ENCODE measurements at regions not wholly inside any gene's neighbourhood (a gene's known extent, or its start where the extent isn't known, plus 50 kb on each side); places are given as distances from the start of the nearest gene placed in this dataset.

DNA sequence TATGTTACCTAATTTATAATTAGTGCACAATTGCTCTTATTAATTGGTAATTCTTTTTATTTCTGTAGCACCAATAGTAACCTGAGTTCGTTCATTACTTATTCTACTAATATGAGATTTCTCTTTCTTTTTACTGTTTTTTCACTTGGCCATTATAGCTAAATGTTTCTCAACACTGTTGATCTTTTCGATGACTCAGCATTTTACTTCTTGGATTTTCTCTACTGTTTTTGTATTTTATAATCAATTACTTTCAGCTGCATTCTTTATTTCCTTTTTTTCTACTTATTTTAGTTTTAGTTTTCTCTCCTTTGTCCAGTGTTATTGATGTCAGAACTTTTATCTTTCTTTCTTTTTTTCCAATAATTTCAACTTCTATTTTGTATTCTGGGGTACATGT, 589.4 kb upstream of the SOX11 start:
- DNase-seq, result no peak

DNA sequence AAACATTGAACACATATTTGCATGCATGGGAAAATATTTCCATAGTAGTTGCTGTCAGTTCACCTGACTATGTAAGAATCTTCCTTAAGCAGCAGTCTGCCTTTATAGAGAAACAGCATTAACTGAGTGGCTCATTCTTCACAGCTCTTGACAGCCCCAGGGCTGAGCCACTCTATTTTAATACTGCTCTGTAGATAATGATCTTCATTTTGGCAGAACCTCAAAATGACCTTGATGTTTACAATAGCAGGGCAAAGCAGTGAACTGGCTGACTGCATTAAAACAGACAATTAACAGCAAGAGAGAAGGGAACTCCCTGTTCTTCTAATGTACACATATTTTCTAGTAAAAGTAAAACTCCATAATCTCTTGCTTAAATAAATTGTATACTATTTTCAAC, 580.6 kb upstream of the SOX11 start:
- DNase-seq, result no peak

DNA sequence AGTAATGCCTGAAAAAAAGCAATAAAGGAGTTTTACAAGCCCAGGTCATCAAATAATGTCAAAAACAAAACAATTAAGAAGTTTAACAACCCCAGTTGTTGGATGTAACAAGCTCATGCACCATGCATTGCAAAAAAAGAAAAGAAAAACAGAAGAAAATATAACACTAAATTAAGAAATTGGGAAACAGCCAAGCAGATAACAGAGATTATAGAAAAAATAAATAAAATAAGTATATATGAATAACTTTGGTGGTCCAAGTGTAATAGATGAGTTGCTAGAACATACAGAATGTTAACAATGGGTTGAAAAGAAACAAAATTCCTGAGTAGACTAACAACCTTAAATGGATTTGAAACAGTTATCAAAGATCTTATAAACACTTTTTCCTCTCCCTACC, 573.1 kb upstream of the SOX11 start:
- DNase-seq, result no peak

DNA sequence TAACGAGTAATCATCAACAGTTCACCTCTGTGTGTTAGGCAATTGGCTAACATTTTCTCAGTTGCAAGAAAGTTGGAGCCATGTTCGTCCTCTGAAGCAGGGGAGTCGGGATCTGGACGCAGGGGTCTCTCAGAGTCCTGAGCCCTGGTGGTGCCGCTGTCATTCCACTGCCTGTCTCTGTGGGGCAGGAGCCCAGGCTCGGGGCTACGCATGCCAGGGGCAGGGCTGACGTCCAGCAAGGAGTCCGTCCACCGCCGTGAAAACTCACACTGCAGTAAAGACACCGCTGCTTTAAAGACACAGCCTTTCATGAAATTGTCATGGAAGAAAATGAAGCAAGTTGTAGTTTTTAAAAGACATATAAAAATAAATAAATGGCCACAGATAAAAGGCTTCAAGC, 571.1 kb upstream of the SOX11 start:
- DNase-seq, result no peak

DNA sequence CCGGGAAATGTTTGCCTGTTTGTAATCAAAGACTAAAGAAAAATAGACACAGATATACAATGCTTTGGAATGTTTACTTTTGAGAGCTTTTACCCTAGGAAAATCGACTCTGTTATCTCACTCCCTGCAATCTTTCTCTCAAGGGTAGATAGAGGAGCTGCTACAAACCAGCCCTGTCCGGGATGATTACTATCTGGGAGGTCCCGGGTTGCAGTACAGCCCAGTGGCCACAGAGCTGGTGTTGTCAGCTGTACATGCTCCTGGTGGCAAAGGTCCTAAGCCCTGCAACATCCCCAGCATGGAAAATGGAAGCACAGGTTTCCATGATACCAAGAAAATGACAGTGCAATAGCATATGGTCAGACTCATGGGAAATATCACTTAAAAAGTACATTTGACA, 570.5 kb upstream of the SOX11 start:
- DNase-seq, result no peak

DNA sequence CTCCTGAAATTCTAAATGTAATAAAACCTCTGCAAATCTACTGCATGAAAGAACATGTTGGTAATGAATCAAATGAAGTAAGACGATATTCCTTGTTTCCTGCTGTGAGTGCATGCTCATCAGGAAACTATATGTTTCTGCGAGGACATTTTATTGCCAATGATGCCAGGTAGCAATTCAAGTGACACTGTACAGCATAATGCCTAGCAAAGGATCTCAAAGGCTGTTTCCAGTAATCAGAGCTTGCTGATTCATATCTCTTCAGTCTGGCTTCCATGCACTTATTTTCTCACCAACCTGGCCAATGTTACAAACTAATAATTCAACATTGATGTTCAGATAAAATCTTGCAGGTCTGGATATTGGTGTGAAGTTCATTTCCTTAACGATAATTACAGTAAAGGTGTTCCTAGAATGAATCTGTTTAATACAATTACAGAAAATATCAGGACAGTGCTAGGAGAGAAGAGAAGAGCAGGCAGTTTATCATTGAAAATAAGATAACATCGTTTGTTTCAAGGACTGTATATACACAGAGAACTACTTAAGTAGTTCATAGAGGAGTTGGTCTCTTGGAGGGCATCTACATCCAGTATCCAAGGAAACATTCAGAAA, 568.5 kb upstream of the SOX11 start:
- no peak for DNase-seq

DNA sequence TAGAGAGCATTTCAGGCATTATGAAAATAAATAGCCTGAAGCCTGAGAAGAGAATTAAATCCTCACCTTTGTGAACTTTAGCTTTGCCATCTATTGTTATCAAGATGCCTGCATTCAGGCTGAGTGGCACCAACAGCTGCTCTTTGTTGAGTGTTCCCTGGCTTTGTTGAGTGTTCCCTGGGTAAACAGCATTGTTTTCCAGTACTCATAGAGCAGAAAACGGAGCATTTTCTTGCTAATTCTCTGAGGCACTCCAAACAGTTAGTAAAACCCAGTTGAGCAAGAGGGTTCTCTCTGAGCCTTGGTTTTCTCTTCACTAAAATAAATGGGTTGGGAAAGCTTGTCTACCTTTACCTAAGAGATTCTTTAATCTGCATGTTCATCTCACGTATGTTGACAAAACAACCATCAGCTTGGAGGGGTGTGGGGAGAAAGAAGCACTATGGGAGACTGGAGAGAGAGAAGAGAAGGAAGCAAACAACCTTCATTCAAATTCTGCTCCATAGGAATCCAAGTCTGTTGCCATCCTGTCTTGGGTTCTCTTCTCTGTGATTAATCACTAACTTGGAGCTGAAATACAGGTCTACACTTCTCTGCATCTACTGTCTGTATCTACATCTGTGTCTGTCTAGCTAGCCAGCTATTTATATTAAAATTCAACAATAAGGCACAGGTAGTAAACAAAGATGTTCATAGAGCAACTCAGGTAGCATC, 567.0 kb upstream of the SOX11 start:
- DNase-seq, result no peak

DNA sequence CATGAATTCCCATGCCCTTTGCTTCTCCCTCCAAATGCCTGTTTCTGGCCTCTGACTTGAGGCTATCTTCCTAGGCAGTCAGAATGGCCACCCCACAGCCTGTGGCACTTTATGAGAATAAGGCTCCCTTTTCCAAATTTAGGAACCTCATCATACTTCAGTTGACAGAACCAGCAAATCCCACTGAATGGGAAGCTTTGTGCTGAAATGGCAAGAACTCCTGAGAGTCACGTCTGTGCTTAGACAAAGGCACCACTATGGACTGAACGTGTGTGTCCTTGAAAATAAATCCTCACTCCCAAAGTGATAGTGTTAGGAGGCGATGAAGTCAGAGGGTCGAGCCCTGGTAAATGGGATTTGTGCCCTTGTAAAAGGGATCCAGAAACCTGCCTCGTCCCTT, 559.9 kb upstream of the SOX11 start:
- DNase-seq, result no peak

DNA sequence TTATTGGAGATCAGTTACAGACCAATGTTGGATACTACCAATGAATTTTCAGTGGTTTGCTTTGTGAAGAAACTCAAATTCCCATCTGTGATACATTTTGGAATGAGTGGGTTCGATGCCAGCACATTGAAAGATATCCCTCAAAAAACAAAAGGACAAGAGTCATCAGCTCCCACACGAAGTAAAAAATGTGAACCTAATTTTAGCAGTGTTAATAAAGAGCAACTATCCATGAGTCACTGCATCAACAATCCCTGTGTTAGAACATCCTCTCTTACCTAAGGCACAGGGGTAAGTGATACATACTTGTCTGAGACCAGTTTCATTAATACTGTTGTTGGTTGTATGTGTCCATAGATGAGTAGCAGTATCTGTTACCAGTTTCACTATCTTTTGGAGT, 551.8 kb upstream of the SOX11 start:
- DNase-seq, result no peak

DNA sequence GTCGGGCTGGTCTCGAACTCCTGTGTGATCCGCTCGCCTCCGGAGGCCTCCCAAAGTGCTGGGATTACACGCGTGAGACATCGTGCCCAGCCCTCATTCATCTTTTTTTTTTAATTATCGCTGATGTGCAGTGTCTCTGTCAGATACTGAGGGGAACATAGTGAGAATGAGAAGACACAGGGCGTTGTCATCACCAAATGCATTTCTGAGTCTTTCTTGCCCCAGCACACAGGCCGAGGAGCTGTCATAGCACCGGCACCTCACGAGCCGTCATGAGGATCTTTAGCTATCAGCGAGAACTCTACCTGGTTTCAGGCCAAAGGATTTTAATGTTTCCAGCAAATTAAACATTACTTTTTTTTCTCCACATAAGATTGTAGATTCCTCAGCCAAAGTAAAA, 548.0 kb upstream of the SOX11 start:
- DNase-seq, result no peak

DNA sequence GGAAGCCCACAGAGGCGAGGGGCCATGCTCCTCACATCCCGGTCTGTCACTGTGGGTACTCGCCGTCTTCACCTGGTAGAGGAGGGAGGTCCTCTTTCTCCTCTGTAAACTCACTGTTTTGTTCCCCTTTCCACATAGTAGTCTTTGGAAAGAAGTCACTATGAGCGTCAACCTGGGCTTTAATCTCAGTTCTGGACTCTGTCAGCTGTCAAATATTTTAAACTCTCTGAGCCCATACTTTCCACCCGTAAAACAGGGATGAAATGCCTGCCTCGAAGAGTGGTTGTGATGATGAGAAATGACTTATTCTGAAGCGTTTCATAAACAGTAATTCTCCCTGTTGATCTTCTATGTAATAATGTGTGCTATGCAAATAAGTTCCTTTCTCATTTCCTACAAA, 547.1 kb upstream of the SOX11 start:
- no peak for DNase-seq

DNA sequence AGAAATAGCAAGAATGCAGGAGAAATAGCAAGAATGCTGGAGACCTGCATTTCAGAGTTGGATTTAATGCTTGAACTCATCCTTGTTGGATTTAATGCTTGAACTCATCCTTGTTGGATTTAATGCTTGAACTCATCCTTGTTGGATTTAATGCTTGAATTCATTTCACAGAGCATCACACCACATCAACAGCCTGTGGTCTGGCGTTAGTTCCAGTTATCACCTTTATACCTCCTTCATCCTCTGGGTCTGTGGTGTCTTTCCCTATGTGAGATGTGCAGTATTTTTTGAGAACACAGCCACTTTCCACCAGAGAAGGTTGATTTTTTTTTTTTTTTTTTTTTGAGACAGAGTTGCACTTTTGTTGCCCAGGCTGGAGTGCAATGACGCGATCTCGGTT, 546.4 kb upstream of the SOX11 start:
- no peak for DNase-seq

DNA sequence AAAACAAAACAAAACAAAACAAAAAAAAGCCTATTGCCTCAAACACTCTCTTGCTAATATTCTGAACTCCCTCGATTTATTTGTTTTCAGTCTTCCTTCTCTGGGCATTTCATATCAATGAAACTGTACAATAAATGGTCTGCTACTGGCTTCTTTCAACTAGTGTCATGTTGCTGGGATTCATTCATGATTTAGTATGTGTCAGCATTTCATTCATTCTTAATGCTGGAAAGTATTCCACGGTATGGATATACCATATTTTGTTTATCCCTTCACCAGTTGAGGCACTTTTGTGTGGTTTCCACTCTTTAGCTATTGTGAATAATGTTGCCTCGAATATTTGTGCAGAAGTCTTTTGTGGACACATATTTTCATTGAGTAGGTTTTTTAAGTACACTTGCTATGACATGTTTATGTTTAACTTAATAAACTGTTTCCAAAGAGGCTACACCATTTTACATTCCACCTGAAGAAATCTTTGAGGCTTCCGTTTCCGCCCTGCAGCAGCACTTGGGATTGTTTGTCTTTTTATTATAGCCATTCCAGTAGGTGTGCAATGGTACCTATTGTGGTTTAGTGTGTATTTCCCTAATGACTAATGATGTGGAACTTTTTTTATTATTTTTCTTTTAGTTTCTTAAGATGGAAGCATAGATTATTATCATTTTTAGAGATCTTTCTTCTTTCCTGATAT, 543.6 kb upstream of the SOX11 start:
- DNase-seq, result no peak

DNA sequence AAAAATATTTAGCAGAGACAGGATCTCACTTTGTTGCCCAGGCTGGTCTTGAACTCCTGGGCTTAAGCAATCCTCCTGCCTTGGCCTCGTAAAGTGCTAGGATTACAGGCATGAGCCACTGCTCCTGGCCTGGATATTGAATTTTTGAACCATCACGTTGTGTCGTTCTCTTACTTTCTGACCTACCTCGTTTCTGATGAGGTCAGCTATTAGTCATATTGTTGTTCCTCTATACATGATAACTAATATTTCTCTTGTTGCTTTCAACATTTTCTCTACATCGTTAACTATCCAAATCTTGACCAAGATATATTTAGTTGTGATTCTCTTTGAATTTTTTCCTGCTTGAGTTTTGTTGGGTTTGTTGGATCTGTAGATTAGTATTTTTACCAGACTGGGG, 541.3 kb upstream of the SOX11 start:
- no peak for DNase-seq

DNA sequence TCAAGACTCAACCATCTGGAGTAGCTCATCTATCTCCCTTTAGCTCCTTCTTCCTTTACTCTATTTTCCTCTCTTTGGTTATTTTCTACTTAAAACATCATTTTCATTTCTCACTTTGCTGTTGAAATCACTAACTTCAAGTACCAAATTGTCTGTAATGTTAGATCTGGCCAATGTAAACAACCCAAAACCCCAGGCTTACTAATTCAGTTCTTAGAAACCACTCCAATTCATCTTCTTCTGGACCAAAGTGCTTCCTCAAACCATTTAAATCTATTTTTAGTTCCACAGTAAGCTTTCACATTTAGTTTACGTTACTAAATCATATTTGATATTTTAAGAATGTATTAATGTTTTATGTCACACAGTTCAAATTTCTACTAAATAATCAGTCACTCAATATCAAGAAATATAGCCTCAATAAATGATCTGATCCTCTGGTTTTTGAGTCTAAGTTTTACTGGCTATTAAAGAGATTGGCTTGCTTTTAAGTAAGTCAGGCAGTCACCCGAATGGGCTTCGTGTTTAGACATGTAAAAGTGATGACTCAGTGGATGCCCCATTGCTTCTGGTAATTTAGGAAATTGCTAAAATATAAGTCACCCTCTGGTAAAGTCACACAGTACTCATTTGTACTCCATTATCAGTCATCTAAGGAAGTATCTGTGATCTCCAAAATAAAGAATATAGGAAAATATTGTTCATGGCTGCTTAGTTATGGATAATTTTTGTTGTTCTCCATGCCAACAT, 527.2 kb upstream of the SOX11 start:
- no peak for DNase-seq

DNA sequence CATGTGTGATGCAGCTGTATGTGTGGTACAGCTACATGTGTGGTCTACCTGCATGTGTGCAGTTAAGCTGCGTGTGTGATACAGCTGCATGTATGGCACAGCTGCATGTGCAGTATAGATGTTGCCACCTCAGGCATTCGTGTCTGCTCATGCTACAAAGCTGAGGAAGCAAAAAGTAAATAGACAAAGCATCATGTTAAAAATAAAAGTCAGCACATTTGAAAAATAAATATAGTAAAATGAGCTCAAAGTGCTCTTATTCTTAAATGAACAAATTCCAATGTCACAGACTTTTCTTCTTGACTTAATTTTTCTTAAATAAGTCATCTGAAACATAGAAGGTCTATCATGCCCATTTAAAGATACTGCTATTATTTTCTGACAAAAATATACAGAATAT, 519.3 kb upstream of the SOX11 start:
- no peak for DNase-seq

DNA sequence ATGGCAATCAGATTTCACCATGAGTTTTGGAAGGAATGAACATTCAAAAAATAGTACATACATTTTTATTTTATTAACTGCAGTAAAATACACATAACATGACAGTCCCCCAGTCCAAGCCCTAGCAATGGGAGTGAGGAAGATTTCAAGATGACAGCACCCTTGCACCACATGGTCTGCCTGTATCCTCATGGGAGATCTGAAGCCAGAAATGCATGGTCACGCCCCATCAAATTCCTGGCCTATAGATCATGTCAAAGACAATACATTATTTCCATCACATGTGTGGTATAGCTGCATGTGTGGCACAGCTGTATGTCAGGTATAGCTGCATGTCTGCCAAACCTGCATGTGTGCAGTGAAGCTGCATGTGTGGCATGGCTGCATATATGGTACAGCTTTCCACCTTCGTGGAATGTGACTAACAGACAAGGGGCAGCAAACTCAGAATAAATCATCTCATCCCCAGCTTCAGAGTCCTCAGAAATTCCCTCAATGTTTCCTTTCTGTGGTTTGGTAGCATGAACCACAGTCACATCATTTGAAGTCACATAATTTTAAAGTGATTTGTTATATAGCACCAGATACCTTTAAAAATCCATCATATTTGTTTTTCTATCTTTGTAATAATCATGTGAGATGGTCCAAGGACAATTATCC, 518.2 kb upstream of the SOX11 start:
- no peak for DNase-seq

DNA sequence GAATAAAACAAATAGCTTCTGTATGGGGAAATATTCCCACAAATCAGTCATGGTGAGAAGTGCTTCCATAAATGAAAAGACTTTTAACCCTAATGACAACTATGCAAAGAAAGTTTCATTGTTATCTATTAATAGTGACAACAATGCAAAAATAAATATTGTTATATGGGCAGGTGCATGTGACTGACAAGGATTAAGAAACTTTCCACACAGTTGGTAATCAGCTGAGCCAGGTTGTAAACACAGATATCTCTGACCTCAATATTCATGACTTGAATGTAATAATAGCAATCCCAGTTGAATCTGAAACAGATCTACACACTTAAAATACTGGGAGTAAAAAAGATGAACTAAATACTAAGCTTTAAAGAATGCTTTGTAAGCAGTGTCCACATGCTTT, 517.0 kb upstream of the SOX11 start:
- no peak for DNase-seq

DNA sequence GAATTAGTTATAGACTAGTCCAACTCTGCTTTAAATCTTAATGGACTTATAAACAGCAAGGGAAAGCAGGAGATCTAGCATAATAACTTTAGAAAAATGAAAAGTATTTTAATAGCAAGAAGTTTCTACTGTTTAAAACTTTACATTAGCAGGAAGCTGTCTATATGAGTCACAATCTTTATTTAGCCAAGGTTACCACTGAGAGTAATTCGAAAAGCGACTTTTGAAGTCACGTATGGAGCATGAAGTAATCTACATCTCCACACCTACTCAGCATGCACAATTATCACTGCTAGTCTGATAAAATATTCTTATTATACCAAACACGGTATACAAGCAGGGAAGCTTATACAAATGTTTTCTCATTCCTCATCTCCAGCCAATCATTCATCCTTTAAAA, 515.4 kb upstream of the SOX11 start:
- no peak for DNase-seq

DNA sequence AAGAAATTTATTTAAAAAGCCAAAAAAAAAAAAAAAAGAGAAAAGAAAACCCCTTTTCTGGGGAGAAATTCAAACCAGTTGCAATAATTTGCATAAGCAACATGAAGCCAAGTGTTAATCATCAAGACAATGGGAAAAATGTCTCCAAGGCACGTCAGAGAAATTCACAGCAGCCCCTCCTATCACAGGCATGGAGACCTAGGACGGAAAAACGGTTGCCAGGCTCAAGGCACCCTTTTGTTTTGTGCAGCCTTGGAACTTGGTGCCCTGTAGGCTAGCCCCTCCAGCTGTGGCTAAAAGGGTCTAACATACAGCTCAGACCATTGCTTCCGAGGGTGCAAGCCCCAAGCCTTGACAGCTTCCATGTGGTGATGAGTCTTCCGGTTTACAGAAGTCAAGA, 509.2 kb upstream of the SOX11 start:
- DNase-seq, result no peak

DNA sequence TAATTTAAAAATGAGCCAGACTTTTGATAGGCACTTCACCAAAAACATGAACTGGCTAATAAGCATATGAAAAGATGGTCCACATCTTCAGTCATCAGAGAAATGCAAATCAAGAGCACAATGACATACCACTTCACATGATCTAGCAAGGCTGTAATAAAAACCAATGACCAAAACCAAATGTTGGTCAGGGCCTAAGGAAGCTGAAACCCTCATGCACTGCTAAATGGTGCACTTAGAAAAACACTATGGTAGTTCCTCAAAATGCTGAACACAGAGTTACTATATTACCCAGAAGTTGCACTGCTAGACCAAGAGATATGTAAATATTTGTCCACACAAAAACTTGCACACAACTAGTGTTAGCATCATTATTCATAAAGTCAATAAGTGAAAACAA, 504.9 kb upstream of the SOX11 start:
- DNase-seq, result no peak

DNA sequence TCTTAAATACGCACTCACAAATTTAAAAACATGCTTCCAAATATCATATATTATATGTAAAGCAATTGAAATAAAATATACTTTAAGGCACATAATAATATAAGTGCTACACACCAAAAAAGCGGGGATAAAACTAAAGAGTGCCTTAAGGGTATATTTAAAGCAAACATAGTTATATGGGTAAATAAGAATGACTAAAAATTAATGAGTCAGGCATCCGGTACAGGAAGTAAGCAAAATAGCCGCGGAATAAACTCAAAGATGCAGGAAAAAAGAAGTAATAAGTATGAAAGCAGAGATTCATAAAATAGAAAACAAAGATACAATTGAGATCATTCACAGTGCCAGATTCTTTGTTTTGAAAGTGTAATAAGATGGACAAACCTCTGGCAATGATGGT, 503.5 kb upstream of the SOX11 start:
- no peak for DNase-seq

DNA sequence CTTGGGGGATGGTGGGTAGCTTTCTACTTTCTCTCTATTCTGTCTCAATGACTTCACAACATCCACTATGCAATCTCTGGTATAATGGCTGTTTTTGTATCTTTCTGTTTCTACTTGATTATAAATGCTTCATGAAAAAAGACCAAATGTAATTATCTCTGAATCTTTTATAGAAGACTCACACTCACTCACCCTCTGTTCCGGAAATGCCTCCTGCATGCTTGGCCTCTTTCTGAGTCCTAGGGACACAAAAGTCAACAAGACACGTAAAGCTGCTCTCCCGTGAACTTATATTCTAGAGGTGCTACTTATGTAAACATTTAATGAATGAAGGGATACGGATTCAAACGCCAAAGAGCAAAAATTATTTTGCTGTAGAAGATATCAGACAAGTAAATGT, 502.2 kb upstream of the SOX11 start:
- no peak for DNase-seq

All from activated CD4-positive, CD25-positive, alpha-beta regulatory T cell treated with anti-CD3 and anti-CD28 coated beads, Interleukin-2, amount 50 U/mL, for 72 hours (primary cell).